ENCODE measurements at regions not wholly inside any gene's neighbourhood (a gene's known extent, or its start where the extent isn't known, plus 50 kb on each side); places are given as distances from the start of the nearest gene placed in this dataset.

GRCh38 chr7:51970961-51971665, 654.5 kb upstream of the COBL start:
- H3K4me3 ChIP-seq: no peak overlapping the region
- no peak for TF ChIP-seq CTCF (IDR thresholded peaks at IDR 0.05)
- no peak for DNase-seq
- H3K27me3 ChIP-seq: no peaks in the 10 kb centered on the region
- H3K9me3 ChIP-seq: no peaks in the 10 kb centered on the region
- H3K36me3 ChIP-seq: no peaks in the 10 kb centered on the region
- intact Hi-C loops (cut with DNase I; ENCODE audit: low total_unique reads): no loop called here
- H3K4me1 ChIP-seq: no peaks in the 10 kb centered on the region
- H3K27ac ChIP-seq: no peak overlapping the region

GRCh38 chr7:51968461-51968860, 651.9 kb upstream of the COBL start:
- no peaks in the 10 kb centered on the region for H3K36me3 ChIP-seq
- H3K4me3 ChIP-seq: no peak overlapping the region
- intact Hi-C loops (cut with DNase I; ENCODE audit: low total_unique reads): no loop called here
- no peak for DNase-seq
- no peak for TF ChIP-seq CTCF (IDR thresholded peaks at IDR 0.05)
- H3K9me3 ChIP-seq: no peaks in the 10 kb centered on the region
- no peak overlapping the region for H3K27ac ChIP-seq
- H3K27me3 ChIP-seq: no peaks in the 10 kb centered on the region
- no peaks in the 10 kb centered on the region for H3K4me1 ChIP-seq

GRCh38 chr7:51965454-51965853, 648.8 kb upstream of the COBL start:
- H3K9me3 ChIP-seq: no peaks in the 10 kb centered on the region
- intact Hi-C loops (cut with DNase I; ENCODE audit: low total_unique reads): no loop called here
- no peaks in the 10 kb centered on the region for H3K27me3 ChIP-seq
- no peaks in the 10 kb centered on the region for H3K4me1 ChIP-seq
- no peak overlapping the region for H3K27ac ChIP-seq
- H3K36me3 ChIP-seq: no peaks in the 10 kb centered on the region
- no peak for TF ChIP-seq CTCF (IDR thresholded peaks at IDR 0.05)
- DNase-seq: no peak
- no peak overlapping the region for H3K4me3 ChIP-seq

GRCh38 chr7:51961804-51962203, 645.2 kb upstream of the COBL start:
- intact Hi-C loops (cut with DNase I; ENCODE audit: low total_unique reads): no loop called here
- no peak for TF ChIP-seq CTCF (IDR thresholded peaks at IDR 0.05)
- Histone ChIP-seq H3K4me1 (no peaks in the 10 kb centered on the region), H3K4me3 (no peak overlapping the region), H3K27me3 (no peaks in the 10 kb centered on the region), H3K36me3 (no peaks in the 10 kb centered on the region), H3K9me3 (peaks cover 0 to 2% (median 0%) of the 10 kb centered on the region in 3 donors), H3K27ac (no peak overlapping the region)
- DNase-seq: no peak

- intact Hi-C loops (cut with DNase I; ENCODE audit: low total_unique reads): no loop called here
- Histone ChIP-seq H3K27ac (no peak overlapping the region), H3K9me3 (no peaks in the 10 kb centered on the region), H3K27me3 (no peaks in the 10 kb centered on the region), H3K4me1 (no peaks in the 10 kb centered on the region), H3K36me3 (no peaks in the 10 kb centered on the region), H3K4me3 (no peak overlapping the region)
- no peak for DNase-seq
- TF ChIP-seq CTCF (IDR thresholded peaks at IDR 0.05): no peak
Measured at GRCh38 chr7:51950813-51951212, 634.2 kb upstream of the COBL start.

Data from tibial artery (tissue), 4 donors.